MM.1S (cell line): ENCODE measurements at regions not wholly inside any gene's neighbourhood (a gene's known extent, or its start where the extent isn't known, plus 50 kb on each side); places are given as distances from the start of the nearest gene placed in this dataset.

Experiments
- DNase-seq: peaks from one replicate; pipeline ENCODE4 v3.0.0-alpha.2; 2015
- H2AFZ ChIP-seq: fragments of 300-600 bp; sonication (generic); 2 replicates; pipeline ENCODE4 v1.6.0; 2016; ENCODE audit warnings: antibody characterized with exemption, low read length
- H3F3A ChIP-seq: fragments of 300-600 bp; sonication (generic); 2 replicates; pipeline ENCODE4 v1.6.1; 2016; ENCODE audit warnings: mild to moderate bottlenecking, antibody characterized with exemption, low read length, moderate library complexity, mixed read lengths; ENCODE audit not compliant: insufficient read depth
- H3K27ac ChIP-seq: fragments of 300-600 bp; sonication (generic); 2 replicates; pipeline ENCODE4 v1.5.1; 2016; ENCODE audit warnings: mild to moderate bottlenecking, low read length
- H3K27me3 ChIP-seq: fragments of 300-600 bp; sonication (generic); replicated peaks from 2 replicates; pipeline ENCODE4 v1.6.0; 2016; ENCODE audit warnings: low read length; ENCODE audit not compliant: insufficient read depth
- H3K36me3 ChIP-seq: fragments of 300-600 bp; sonication (generic); replicated peaks from 2 replicates; pipeline ENCODE4 v1.6.1; 2016; ENCODE audit warnings: mild to moderate bottlenecking, low read length, mixed read lengths; ENCODE audit not compliant: insufficient read depth
- H3K4me1 ChIP-seq: fragments of 300-600 bp; sonication (generic); 2 replicates; pipeline ENCODE4 v1.6.1; 2016; ENCODE audit warnings: low read length, mixed read lengths
- H3K4me2 ChIP-seq: fragments of 300-600 bp; sonication (generic); 2 replicates; pipeline ENCODE4 v1.6.0; 2016; ENCODE audit warnings: low read depth, low read length
- H3K4me3 ChIP-seq: fragments of 300-600 bp; sonication (generic); 2 replicates; pipeline ENCODE4 v1.5.1; 2016; ENCODE audit warnings: low read length, mixed read lengths
- H3K79me2 ChIP-seq: fragments of 300-600 bp; sonication (generic); 2 replicates; pipeline ENCODE4 v1.6.1; 2016; ENCODE audit warnings: mixed run types, low read length, mixed read lengths
- H3K9ac ChIP-seq: fragments of 300-600 bp; sonication (generic); 2 replicates; pipeline ENCODE4 v1.6.1; 2016; ENCODE audit warnings: low read length, mixed read lengths
- H3K9me2 ChIP-seq: fragments of 300-600 bp; sonication (generic); replicated peaks from 2 replicates; pipeline ENCODE4 v1.6.1; 2016; ENCODE audit warnings: mild to moderate bottlenecking, low read length, mixed read lengths; ENCODE audit not compliant: insufficient read depth
- H3K9me3 ChIP-seq: fragments of 300-600 bp; sonication (generic); replicated peaks from 2 replicates; pipeline ENCODE4 v1.6.1; 2016; ENCODE audit warnings: mild to moderate bottlenecking, low read length, mixed read lengths; ENCODE audit not compliant: insufficient read depth
- H4K20me1 ChIP-seq: fragments of 300-600 bp; sonication (generic); 2 replicates; pipeline ENCODE4 v1.6.1; 2016; ENCODE audit warnings: mild to moderate bottlenecking, low read length, moderate library complexity, mixed read lengths; ENCODE audit not compliant: insufficient read depth
- CTCF ChIP-seq: fragments of 300-600 bp; sonication (generic); IDR thresholded peaks from 2 replicates; pipeline ENCODE4 v1.5.1; 2016; ENCODE audit warnings: antibody characterized with exemption, low read length, mixed read lengths
- EZH2 ChIP-seq: fragments of 300-600 bp; sonication (generic); optimal IDR thresholded peaks from 2 replicates; pipeline ENCODE3; 2017; ENCODE audit warnings: low read depth, mild to moderate bottlenecking, antibody characterized with exemption, low read length, mixed read lengths
- EZH2phosphoT487 ChIP-seq: fragments of 300-600 bp; sonication (generic); IDR thresholded peaks from 2 replicates; pipeline ENCODE4 v1.6.1; 2018; ENCODE audit warnings: antibody characterized with exemption, low read length

DNA sequence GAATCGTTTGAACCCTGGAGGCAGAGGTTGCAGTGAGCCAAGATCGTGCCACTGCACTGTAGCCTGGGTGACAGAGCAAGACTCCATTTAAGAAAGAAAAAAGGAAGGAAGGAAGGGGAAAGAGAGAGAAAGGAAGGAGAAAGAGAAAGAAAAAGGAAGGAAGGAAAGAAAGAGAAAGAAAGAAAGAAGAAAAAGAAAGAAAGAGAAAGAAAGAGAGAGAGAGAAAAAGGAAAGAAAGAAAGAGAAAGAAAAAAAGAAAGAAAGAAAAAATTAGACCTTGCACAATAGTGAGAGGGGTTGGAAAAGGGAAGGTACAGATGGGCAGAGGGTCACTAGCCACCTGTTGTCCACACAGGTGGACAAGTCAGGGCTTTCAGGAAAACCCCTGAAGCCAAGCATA, 57.6 kb upstream of the RTL6 start:
- no peak for DNase-seq
- H3K4me3 ChIP-seq: no peak overlapping the region
- peaks cover 96% of the 10 kb centered on the region for H3K27me3 ChIP-seq
- TF ChIP-seq CTCF: no peak
- no peak for TF ChIP-seq EZH2
- TF ChIP-seq EZH2phosphoT487: no peak
- H3K4me2 ChIP-seq: no peak overlapping the region
- no peak overlapping the region for H3K9ac ChIP-seq
- no peaks in the 10 kb centered on the region for H3K36me3 ChIP-seq
- no peak overlapping the region for H3K27ac ChIP-seq
- no peak overlapping the region for H2AFZ ChIP-seq
- no peaks in the 10 kb centered on the region for H3K9me2 ChIP-seq
- no peaks in the 10 kb centered on the region for H3K4me1 ChIP-seq
- no peaks in the 10 kb centered on the region for H4K20me1 ChIP-seq
- H3K79me2 ChIP-seq: no peaks in the 10 kb centered on the region
- H3F3A ChIP-seq: no peaks in the 10 kb centered on the region
- H3K9me3 ChIP-seq: no peaks in the 10 kb centered on the region

- Histone ChIP-seq H3K9me3 (no peaks in the 10 kb centered on the region), H3K4me2 (no peak overlapping the region), H3K27ac (no peak overlapping the region), H3K36me3 (no peaks in the 10 kb centered on the region), H3K27me3 (peaks cover 92% of the 10 kb centered on the region), H3K9ac (no peak overlapping the region), H3K9me2 (no peaks in the 10 kb centered on the region), H4K20me1 (no peaks in the 10 kb centered on the region), H3F3A (no peaks in the 10 kb centered on the region), H3K4me3 (no peak overlapping the region), H3K79me2 (no peaks in the 10 kb centered on the region), H2AFZ (no peak overlapping the region), H3K4me1 (no peaks in the 10 kb centered on the region)
- no peak for DNase-seq
- TF ChIP-seq EZH2 (no peak), EZH2phosphoT487 (no peak), CTCF (no peak)
Observed at GRCh38 chr22:44555046-44555445, 57.0 kb upstream of the RTL6 start.

DNA sequence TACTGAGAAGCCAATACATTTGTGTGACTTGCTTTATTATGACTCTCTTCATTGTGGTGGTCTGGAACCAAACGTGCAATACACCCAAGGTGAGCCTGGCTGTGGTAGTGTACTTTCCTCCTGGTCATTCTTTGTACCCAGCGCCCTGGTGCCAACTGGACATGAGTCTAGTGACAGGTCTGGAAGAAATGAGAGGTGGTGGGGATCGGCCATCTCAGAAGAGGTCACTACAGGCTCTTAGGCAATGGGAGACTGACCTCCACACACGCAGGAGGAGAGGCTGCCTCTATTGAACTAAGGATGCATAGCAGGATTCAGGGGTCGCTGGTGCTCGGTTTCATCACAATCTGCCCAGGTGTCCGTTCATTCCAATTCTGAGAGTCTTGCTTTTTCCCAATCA, 56.4 kb upstream of the RTL6 start:
- no peak overlapping the region for H3K9ac ChIP-seq

More for the DNA sequence above, 56.4 kb upstream of the RTL6 start:
- H3K9me2 ChIP-seq: no peaks in the 10 kb centered on the region
- no peaks in the 10 kb centered on the region for H3K36me3 ChIP-seq
- TF ChIP-seq CTCF (no peak), EZH2 (no peak), EZH2phosphoT487 (no peak)
- no peaks in the 10 kb centered on the region for H3K79me2 ChIP-seq
- no peaks in the 10 kb centered on the region for H3K4me1 ChIP-seq
- no peak overlapping the region for H3K4me2 ChIP-seq
- H4K20me1 ChIP-seq: no peaks in the 10 kb centered on the region
- no peaks in the 10 kb centered on the region for H3F3A ChIP-seq
- no peaks in the 10 kb centered on the region for H3K9me3 ChIP-seq
- no peak overlapping the region for H3K27ac ChIP-seq
- no peak overlapping the region for H2AFZ ChIP-seq
- H3K27me3 ChIP-seq: peaks cover 92% of the 10 kb centered on the region
- no peak for DNase-seq
- H3K4me3 ChIP-seq: no peak overlapping the region
